GM19372 (cell line): ENCODE measurements at regions not wholly inside any gene's neighbourhood (a gene's known extent, or its start where the extent isn't known, plus 50 kb on each side); places are given as distances from the start of the nearest gene placed in this dataset.

Experiments used
- ATAC-seq: cut with Tn5 transposase; IDR thresholded peaks from one replicate; pipeline ENCODE4 v1.9.1; 2021; ENCODE audit warnings: mild to moderate bottlenecking, low read depth, moderate library complexity; ENCODE audit not compliant: unreplicated experiment

- no peak for ATAC-seq
Measured at GRCh38 chr6:147892476-147892875, 384.0 kb downstream of the SAMD5 start.

- no peak for ATAC-seq
Measured at GRCh38 chr6:147895272-147895671, 386.8 kb downstream of the SAMD5 start.

- ATAC-seq = no peak
Measured at GRCh38 chr6:147900247-147900830, 391.8 kb downstream of the SAMD5 start.

GRCh38 chr6:147903321-147903720 is 394.8 kb downstream of the SAMD5 start:
- ATAC-seq = no peak

GRCh38 chr6:147903931-147904330 is 395.4 kb downstream of the SAMD5 start:
- no peak for ATAC-seq

- no peak for ATAC-seq
Measured at GRCh38 chr6:147904416-147904815, 395.9 kb downstream of the SAMD5 start.

GRCh38 chr6:147905711-147906110 is 397.2 kb downstream of the SAMD5 start:
- ATAC-seq = no peak

GRCh38 chr6:147906361-147906760 is 397.9 kb downstream of the SAMD5 start:
- no peak for ATAC-seq

GRCh38 chr6:147909640-147910039 is 401.1 kb downstream of the SAMD5 start:
- no peak for ATAC-seq

GRCh38 chr6:147910281-147910680 is 401.8 kb downstream of the SAMD5 start:
- no peak for ATAC-seq

GRCh38 chr6:147911057-147911456 is 402.6 kb downstream of the SAMD5 start:
- no peak for ATAC-seq

GRCh38 chr6:147911686-147912085 is 403.2 kb downstream of the SAMD5 start:
- ATAC-seq = no peak

- ATAC-seq = no peak
Measured at GRCh38 chr6:147922799-147923198, 414.3 kb downstream of the SAMD5 start.

GRCh38 chr6:147924598-147924997 is 416.1 kb downstream of the SAMD5 start:
- no peak for ATAC-seq

GRCh38 chr6:147925826-147926225 is 416.8 kb upstream of the SASH1 start:
- ATAC-seq = no peak

- ATAC-seq = no peak
Measured at GRCh38 chr6:147930745-147931144, 411.9 kb upstream of the SASH1 start.

- ATAC-seq = no peak
Measured at GRCh38 chr6:147933224-147933623, 409.4 kb upstream of the SASH1 start.

GRCh38 chr6:147935656-147936055 is 407.0 kb upstream of the SASH1 start:
- no peak for ATAC-seq

- no peak for ATAC-seq
Measured at GRCh38 chr6:147936703-147937470, 405.8 kb upstream of the SASH1 start.

- no peak for ATAC-seq
Measured at GRCh38 chr6:147941143-147941542, 401.5 kb upstream of the SASH1 start.

- no peak for ATAC-seq
Measured at GRCh38 chr6:147942363-147942762, 400.3 kb upstream of the SASH1 start.

GRCh38 chr6:147944122-147944521 is 398.5 kb upstream of the SASH1 start:
- ATAC-seq = no peak
